ENCODE measurements at regions not wholly inside any gene's neighbourhood (a gene's known extent, or its start where the extent isn't known, plus 50 kb on each side); places are given as distances from the start of the nearest gene placed in this dataset.
"Not testable (repeated sequence)": the region's sequence is repeated elsewhere in the genome, so short reads cannot be mapped to it uniquely, and the experiment has no call there.

DNA sequence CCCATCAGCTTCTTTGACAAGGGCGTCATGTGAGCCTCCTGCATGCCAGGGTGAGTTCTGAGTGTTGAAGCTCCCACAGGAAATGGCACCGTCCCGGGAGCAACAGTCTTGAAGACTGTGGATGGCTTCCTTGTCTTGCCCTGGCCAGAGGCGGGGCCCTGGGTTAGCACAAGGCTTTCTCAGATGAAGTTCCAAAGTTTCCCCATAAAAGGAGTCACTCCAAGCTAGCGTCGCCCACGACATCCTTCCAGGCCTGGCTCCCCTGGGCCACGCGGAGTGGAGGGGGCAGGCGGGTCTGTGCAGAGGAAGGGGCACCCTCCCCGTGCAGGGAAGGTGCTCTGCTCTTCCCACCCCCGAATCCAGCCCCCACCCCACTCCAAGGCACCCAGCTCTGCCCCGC, 4426.1 kb upstream of the TPTE start:
- H3K27ac ChIP-seq (ENCODE audit: low read depth in 1 of 3, low read length in 2 of 3); H3K27me3 ChIP-seq (ENCODE audit: control insufficient read depth in 3 of 3, insufficient read depth in 3 of 3, low read length in 3 of 3); FAIRE-seq; H3K36me3 ChIP-seq (ENCODE audit: control insufficient read depth in 3 of 3, insufficient read depth in 2 of 3, low read depth in 1 of 3, low read length in 3 of 3); H3K4me3 ChIP-seq (ENCODE audit: low read depth in 1 of 3, low read length in 3 of 3); H3K4me1 ChIP-seq (ENCODE audit: control insufficient read depth in 3 of 3, insufficient read depth in 2 of 3, low read depth in 1 of 3, low read length in 2 of 3); DNase-seq; H3K9me3 ChIP-seq (ENCODE audit: control insufficient read depth in 2 of 2, insufficient read depth in 1 of 2, low read depth in 1 of 2, low read length in 1 of 2): not testable (repeated sequence)
- WGBS, 3 donors: 40 to 55% methylated on average over 1 of the region's 13 CpGs; no CpG with 5 or more reads in 1 of the 3 donors

- H3K4me3 ChIP-seq (ENCODE audit: low read depth in 1 of 3, low read length in 3 of 3); H3K4me1 ChIP-seq (ENCODE audit: control insufficient read depth in 3 of 3, insufficient read depth in 2 of 3, low read depth in 1 of 3, low read length in 2 of 3); H3K9me3 ChIP-seq (ENCODE audit: control insufficient read depth in 2 of 2, insufficient read depth in 1 of 2, low read depth in 1 of 2, low read length in 1 of 2); DNase-seq; FAIRE-seq; H3K36me3 ChIP-seq (ENCODE audit: control insufficient read depth in 3 of 3, insufficient read depth in 2 of 3, low read depth in 1 of 3, low read length in 3 of 3); H3K27me3 ChIP-seq (ENCODE audit: control insufficient read depth in 3 of 3, insufficient read depth in 3 of 3, low read length in 3 of 3); H3K27ac ChIP-seq (ENCODE audit: low read depth in 1 of 3, low read length in 2 of 3): not testable (repeated sequence)
- WGBS, 3 donors: no CpG with 5 or more reads among the region's 24 CpGs
Measured at GRCh38 chr21:6096560-6097424, 4424.6 kb upstream of the TPTE start.

DNA sequence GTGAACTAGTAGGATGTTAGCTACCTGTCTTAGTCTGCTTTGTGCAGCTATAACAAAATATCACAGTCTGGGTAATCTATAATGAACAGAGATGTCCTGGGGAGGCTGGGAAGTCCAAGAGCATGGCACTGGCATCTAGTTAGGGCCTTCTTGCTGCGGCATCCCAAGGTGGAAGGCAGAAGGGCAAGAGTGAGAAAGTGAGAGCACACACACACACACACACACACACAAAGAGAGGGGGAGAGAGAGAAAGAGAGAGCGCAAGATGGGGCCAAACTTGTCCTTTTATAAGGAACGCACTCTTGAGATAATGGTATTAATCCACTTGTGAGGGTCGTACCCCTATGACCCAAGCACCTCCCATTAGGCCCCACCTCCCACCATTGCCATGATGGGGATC, 4423.6 kb upstream of the TPTE start:
- WGBS, 3 donors: 97% methylated on average over 3 of the region's 4 CpGs; no CpG with 5 or more reads in 2 of the 3 donors
- H3K27me3 ChIP-seq (ENCODE audit: control insufficient read depth in 3 of 3, insufficient read depth in 3 of 3, low read length in 3 of 3); DNase-seq; H3K9me3 ChIP-seq (ENCODE audit: control insufficient read depth in 2 of 2, insufficient read depth in 1 of 2, low read depth in 1 of 2, low read length in 1 of 2); FAIRE-seq; H3K4me3 ChIP-seq (ENCODE audit: low read depth in 1 of 3, low read length in 3 of 3); H3K36me3 ChIP-seq (ENCODE audit: control insufficient read depth in 3 of 3, insufficient read depth in 2 of 3, low read depth in 1 of 3, low read length in 3 of 3); H3K4me1 ChIP-seq (ENCODE audit: control insufficient read depth in 3 of 3, insufficient read depth in 2 of 3, low read depth in 1 of 3, low read length in 2 of 3): not testable (repeated sequence)
- H3K27ac ChIP-seq (ENCODE audit: low read depth in 1 of 3, low read length in 2 of 3): peak overlapping the region in 2 of 3 donors; percentile 62 to 86

GRCh38 chr21:6098191-6098935, 4423.0 kb upstream of the TPTE start:
- 59% methylated on average over 7 of the region's 8 CpGs; no CpG with 5 or more reads in 2 of the 3 donors for WGBS, 3 donors
- FAIRE-seq: not testable (repeated sequence)
- H3K27ac ChIP-seq (ENCODE audit: low read depth in 1 of 3, low read length in 2 of 3): peak overlapping the region in 2 of 3 donors; percentile 54 to 86

GRCh38 chr21:6101588-6101987, 4419.8 kb upstream of the TPTE start:
- WGBS, 3 donors: no CpG with 5 or more reads among the region's 9 CpGs
- not testable (repeated sequence) for H3K27me3 ChIP-seq (ENCODE audit: control insufficient read depth in 3 of 3, insufficient read depth in 3 of 3, low read length in 3 of 3); FAIRE-seq; H3K4me1 ChIP-seq (ENCODE audit: control insufficient read depth in 3 of 3, insufficient read depth in 2 of 3, low read depth in 1 of 3, low read length in 2 of 3); H3K27ac ChIP-seq (ENCODE audit: low read depth in 1 of 3, low read length in 2 of 3); H3K4me3 ChIP-seq (ENCODE audit: low read depth in 1 of 3, low read length in 3 of 3); DNase-seq; H3K9me3 ChIP-seq (ENCODE audit: control insufficient read depth in 2 of 2, insufficient read depth in 1 of 2, low read depth in 1 of 2, low read length in 1 of 2); H3K36me3 ChIP-seq (ENCODE audit: control insufficient read depth in 3 of 3, insufficient read depth in 2 of 3, low read depth in 1 of 3, low read length in 3 of 3)

More at GRCh38 chr21:6098191-6098935, 4423.0 kb upstream of the TPTE start:
- H3K4me1 ChIP-seq (ENCODE audit: control insufficient read depth in 3 of 3, insufficient read depth in 2 of 3, low read depth in 1 of 3, low read length in 2 of 3); H3K4me3 ChIP-seq (ENCODE audit: low read depth in 1 of 3, low read length in 3 of 3); H3K36me3 ChIP-seq (ENCODE audit: control insufficient read depth in 3 of 3, insufficient read depth in 2 of 3, low read depth in 1 of 3, low read length in 3 of 3); H3K9me3 ChIP-seq (ENCODE audit: control insufficient read depth in 2 of 2, insufficient read depth in 1 of 2, low read depth in 1 of 2, low read length in 1 of 2); H3K27me3 ChIP-seq (ENCODE audit: control insufficient read depth in 3 of 3, insufficient read depth in 3 of 3, low read length in 3 of 3); DNase-seq: not testable (repeated sequence)

DNA sequence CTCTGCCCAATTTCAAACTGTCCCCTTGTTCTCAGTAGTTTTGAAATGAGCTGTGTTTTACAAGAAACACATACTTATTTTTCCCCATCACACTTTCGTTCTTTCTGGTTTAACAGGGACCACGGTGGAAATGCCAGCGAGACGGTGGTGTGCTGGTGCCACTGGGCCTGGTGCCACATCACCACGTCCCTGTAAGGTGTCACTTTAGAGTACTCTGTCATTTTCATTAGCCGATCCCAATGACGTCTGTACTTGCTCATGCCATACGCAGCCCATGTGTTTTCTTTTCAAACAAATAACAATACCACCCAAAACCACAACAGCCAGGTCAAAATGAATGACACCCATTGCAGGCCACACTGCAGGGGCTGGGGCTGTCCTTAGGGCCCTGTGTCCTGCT, 4416.8 kb upstream of the TPTE start:
- H3K27me3 ChIP-seq (ENCODE audit: control insufficient read depth in 3 of 3, insufficient read depth in 3 of 3, low read length in 3 of 3); H3K27ac ChIP-seq (ENCODE audit: low read depth in 1 of 3, low read length in 2 of 3); H3K36me3 ChIP-seq (ENCODE audit: control insufficient read depth in 3 of 3, insufficient read depth in 2 of 3, low read depth in 1 of 3, low read length in 3 of 3); FAIRE-seq; H3K4me1 ChIP-seq (ENCODE audit: control insufficient read depth in 3 of 3, insufficient read depth in 2 of 3, low read depth in 1 of 3, low read length in 2 of 3); H3K9me3 ChIP-seq (ENCODE audit: control insufficient read depth in 2 of 2, insufficient read depth in 1 of 2, low read depth in 1 of 2, low read length in 1 of 2); H3K4me3 ChIP-seq (ENCODE audit: low read depth in 1 of 3, low read length in 3 of 3); DNase-seq: not testable (repeated sequence)
- no CpG with 5 or more reads among the region's 8 CpGs for WGBS, 3 donors

GRCh38 chr21:6106686-6107567, 4414.5 kb upstream of the TPTE start:
- H3K27ac ChIP-seq (ENCODE audit: low read depth in 1 of 3, low read length in 2 of 3): not testable (repeated sequence)

GRCh38 chr21:6108894-6109293, 4412.5 kb upstream of the TPTE start:
- H3K27me3 ChIP-seq (ENCODE audit: control insufficient read depth in 3 of 3, insufficient read depth in 3 of 3, low read length in 3 of 3); H3K36me3 ChIP-seq (ENCODE audit: control insufficient read depth in 3 of 3, insufficient read depth in 2 of 3, low read depth in 1 of 3, low read length in 3 of 3); FAIRE-seq; H3K4me3 ChIP-seq (ENCODE audit: low read depth in 1 of 3, low read length in 3 of 3); H3K4me1 ChIP-seq (ENCODE audit: control insufficient read depth in 3 of 3, insufficient read depth in 2 of 3, low read depth in 1 of 3, low read length in 2 of 3); H3K9me3 ChIP-seq (ENCODE audit: control insufficient read depth in 2 of 2, insufficient read depth in 1 of 2, low read depth in 1 of 2, low read length in 1 of 2); DNase-seq; H3K27ac ChIP-seq (ENCODE audit: low read depth in 1 of 3, low read length in 2 of 3): not testable (repeated sequence)
- WGBS, 3 donors: no CpG with 5 or more reads among the region's 6 CpGs

More at GRCh38 chr21:6106686-6107567, 4414.5 kb upstream of the TPTE start:
- not testable (repeated sequence) for H3K9me3 ChIP-seq (ENCODE audit: control insufficient read depth in 2 of 2, insufficient read depth in 1 of 2, low read depth in 1 of 2, low read length in 1 of 2); H3K36me3 ChIP-seq (ENCODE audit: control insufficient read depth in 3 of 3, insufficient read depth in 2 of 3, low read depth in 1 of 3, low read length in 3 of 3); H3K27me3 ChIP-seq (ENCODE audit: control insufficient read depth in 3 of 3, insufficient read depth in 3 of 3, low read length in 3 of 3); H3K4me3 ChIP-seq (ENCODE audit: low read depth in 1 of 3, low read length in 3 of 3); FAIRE-seq; DNase-seq; H3K4me1 ChIP-seq (ENCODE audit: control insufficient read depth in 3 of 3, insufficient read depth in 2 of 3, low read depth in 1 of 3, low read length in 2 of 3)
- 13 to 50% methylated on average over 8 to 12 of the region's 26 CpGs; no CpG with 5 or more reads in 1 of the 3 donors for WGBS, 3 donors
